Liver (tissue), 8 donors: ENCODE measurements at regions not wholly inside any gene's neighbourhood (a gene's known extent, or its start where the extent isn't known, plus 50 kb on each side); places are given as distances from the start of the nearest gene placed in this dataset.

Experiments used
- DNase-seq: peaks from one replicate; pipeline ENCODE4 v3.0.0-alpha.2; 2017; ENCODE audit warnings: low spot score
- H3K27ac ChIP-seq, 2 donors: one replicate each; pipeline ENCODE4 v1.7.0; 2013; ENCODE audit warnings: inconsistent platforms in 2 of 2, low read length in 2 of 2, control low read depth in 1 of 2, low read depth in 1 of 2, mild to moderate bottlenecking in 1 of 2
- H3K27me3 ChIP-seq, 4 donors: one replicate each; pipeline versions ENCODE4 v1.6.1 to v1.7.0; 2013; ENCODE audit warnings: low read length in 3 of 4, inconsistent platforms in 1 of 4, mild to moderate bottlenecking in 1 of 4, moderate library complexity in 1 of 4; ENCODE audit not compliant: control insufficient read depth in 4 of 4, insufficient read depth in 4 of 4
- H3K36me3 ChIP-seq, 4 donors: one replicate each; pipeline versions ENCODE4 v1.6.1 to v1.7.0; 2013; ENCODE audit warnings: low read length in 3 of 4, mild to moderate bottlenecking in 3 of 4, low read depth in 1 of 4, moderate library complexity in 1 of 4; ENCODE audit not compliant: control insufficient read depth in 4 of 4, insufficient read depth in 3 of 4
- H3K4me1 ChIP-seq, 4 donors: one replicate each; pipeline versions ENCODE4 v1.6.1 to v1.7.0; 2013; ENCODE audit warnings: low read length in 3 of 4, mild to moderate bottlenecking in 3 of 4, moderate library complexity in 1 of 4; ENCODE audit not compliant: control insufficient read depth in 4 of 4, insufficient read depth in 4 of 4
- H3K4me3 ChIP-seq, 3 donors: one replicate each; pipeline versions ENCODE4 v1.6.1 to v1.7.0; 2013; ENCODE audit warnings: low read length in 3 of 3, control low read depth in 1 of 3, low read depth in 1 of 3, mild to moderate bottlenecking in 1 of 3
- H3K9ac ChIP-seq, 2 donors: one replicate each; pipeline ENCODE4 v1.7.0; 2013; ENCODE audit warnings: low read length in 2 of 2, mild to moderate bottlenecking in 2 of 2, moderate library complexity in 2 of 2, control low read depth in 1 of 2, low read depth in 1 of 2
- H3K9me3 ChIP-seq, 4 donors: one replicate each; pipeline versions ENCODE4 v1.6.1 to v1.7.0; 2013; ENCODE audit warnings: low read length in 3 of 4; ENCODE audit not compliant: control insufficient read depth in 4 of 4
- EGR1 ChIP-seq, 2 donors: IDR thresholded peaks; 2 replicates each; pipeline ENCODE4 v1.6.1; 2016 to 2018; ENCODE audit warnings: antibody characterized with exemption in 2 of 2, low read depth in 2 of 2
- FOXA2 ChIP-seq: IDR thresholded peaks from 2 replicates; pipeline ENCODE4 v1.6.1; 2016; ENCODE audit warnings: antibody characterized with exemption
- GABPA ChIP-seq, 2 donors: IDR thresholded peaks in 1 of 2; conservative IDR thresholded peaks in 1 of 2; 2 replicates each; pipeline ENCODE4 v1.6.1; 2016; ENCODE audit warnings: antibody characterized with exemption in 2 of 2, mild to moderate bottlenecking in 1 of 2, moderate library complexity in 1 of 2
- HNF4A ChIP-seq, 2 donors: conservative IDR thresholded peaks; 2 replicates each; pipeline ENCODE4 v1.6.1; 2016; ENCODE audit warnings: antibody characterized with exemption in 2 of 2, mild to moderate bottlenecking in 2 of 2
- HNF4G ChIP-seq: IDR thresholded peaks from 2 replicates; pipeline ENCODE4 v1.6.1; 2016; ENCODE audit warnings: antibody characterized with exemption
- JUND ChIP-seq, 2 donors: IDR thresholded peaks; 2 replicates each; pipeline ENCODE4 v1.6.1; 2016; ENCODE audit warnings: antibody characterized with exemption in 2 of 2
- RXRA ChIP-seq, 2 donors: IDR thresholded peaks; 2 replicates each; pipeline ENCODE4 v1.6.1; 2017 to 2018; ENCODE audit warnings: antibody characterized with exemption in 2 of 2, mild to moderate bottlenecking in 1 of 2
- SP1 ChIP-seq: IDR thresholded peaks from 2 replicates; pipeline ENCODE4 v1.6.1; 2018; ENCODE audit warnings: antibody characterized with exemption, mild to moderate bottlenecking
- TAF1 ChIP-seq: conservative IDR thresholded peaks from 2 replicates; pipeline ENCODE4 v1.6.1; 2016; ENCODE audit warnings: antibody characterized with exemption, mild to moderate bottlenecking
- WGBS: extraction: QIAGEN DNeasy Blood & Tissue Kit; methylation state at CpG from one replicate; pipeline ENCODE4 v1.1.7; 2013; 5-methylcytosine and 5-hydroxymethylcytosine counted together
- TF ChIP-seq, protein P1 (sequence below): IDR thresholded peaks from 2 replicates; pipeline ENCODE4 v1.6.1; 2016; ENCODE audit warnings: antibody characterized with exemption
- TF ChIP-seq, protein P2 (sequence below): fragments of 150-350 bp; IDR thresholded peaks from 2 replicates; pipeline ENCODE4 v1.5.1; 2017; ENCODE audit warnings: improper control_type of control experiment, low read depth, low read length; ENCODE audit not compliant: missing input control
- donor health status: healthy.
- donor health status: healthy.
- donor health status: healthy.
- donor health status: healthy.
- donor health status: healthy.

DNA sequence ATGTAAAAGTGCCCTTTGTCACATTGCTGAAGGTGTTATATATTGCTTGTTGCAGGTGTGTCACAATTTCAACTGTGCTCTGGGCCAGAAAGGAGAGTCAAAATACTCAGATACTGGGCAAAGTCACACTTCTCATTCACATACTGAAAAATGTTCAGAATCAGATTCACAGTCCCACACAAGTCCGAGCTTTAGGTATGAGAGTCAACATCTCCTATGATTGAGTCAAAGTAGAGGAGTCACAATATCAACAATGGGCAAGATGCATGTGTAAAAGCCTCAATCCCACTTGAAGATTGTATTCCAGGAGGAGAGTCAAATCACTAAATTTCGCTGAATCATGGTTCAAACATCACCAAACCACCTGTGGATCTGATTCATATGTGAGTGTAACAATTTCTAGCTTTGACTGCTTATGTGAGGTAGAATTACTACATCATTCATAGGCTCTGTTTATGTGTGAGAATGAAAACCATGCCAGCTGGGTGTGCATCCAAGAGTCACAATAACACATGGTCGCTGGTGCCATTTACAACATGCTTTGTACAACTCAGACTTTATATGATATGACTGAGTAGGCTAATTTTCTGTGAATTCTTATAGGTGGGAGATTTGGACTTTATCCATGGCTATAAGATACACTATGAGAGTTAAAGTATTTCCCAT lies 1039.8 kb upstream of the AMELY start:
- H3K4me3 ChIP-seq: no peak overlapping the region
- no peaks in the 10 kb centered on the region for H3K9me3 ChIP-seq
- H3K4me1 ChIP-seq: no peaks in the 10 kb centered on the region
- H3K9ac ChIP-seq: no peak overlapping the region
- TF ChIP-seq, protein P1, sequence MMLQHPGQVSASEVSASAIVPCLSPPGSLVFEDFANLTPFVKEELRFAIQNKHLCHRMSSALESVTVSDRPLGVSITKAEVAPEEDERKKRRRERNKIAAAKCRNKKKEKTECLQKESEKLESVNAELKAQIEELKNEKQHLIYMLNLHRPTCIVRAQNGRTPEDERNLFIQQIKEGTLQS: no peak
- TF ChIP-seq FOXA2: no peak
- no peak for TF ChIP-seq SP1
- WGBS: 82% methylated on average over 3 of the region's 3 CpGs
- H3K27ac ChIP-seq: no peak overlapping the region
- H3K27me3 ChIP-seq: no peaks in the 10 kb centered on the region
- DNase-seq: no peak
- no peaks in the 10 kb centered on the region for H3K36me3 ChIP-seq

DNA sequence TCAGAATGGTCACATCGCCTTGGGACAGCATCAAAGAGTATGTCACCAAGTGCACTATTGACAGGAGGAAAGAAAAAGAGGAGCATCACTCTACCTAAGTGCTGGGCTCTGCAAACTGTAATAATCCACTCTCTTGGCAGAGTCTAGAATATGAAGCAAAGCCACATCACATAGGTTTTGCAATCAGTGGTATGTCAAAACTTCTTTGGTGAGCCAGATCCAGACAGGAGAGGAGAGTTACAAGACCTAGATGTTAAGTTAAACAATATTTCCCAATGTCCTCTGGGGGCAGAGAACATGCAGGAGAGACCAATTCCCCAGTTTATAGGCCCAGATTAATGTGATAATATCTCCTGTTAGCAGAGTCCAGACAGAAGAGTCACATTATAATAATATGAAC lies 1032.6 kb upstream of the AMELY start:
- H3K27me3 ChIP-seq: no peaks in the 10 kb centered on the region

DNA sequence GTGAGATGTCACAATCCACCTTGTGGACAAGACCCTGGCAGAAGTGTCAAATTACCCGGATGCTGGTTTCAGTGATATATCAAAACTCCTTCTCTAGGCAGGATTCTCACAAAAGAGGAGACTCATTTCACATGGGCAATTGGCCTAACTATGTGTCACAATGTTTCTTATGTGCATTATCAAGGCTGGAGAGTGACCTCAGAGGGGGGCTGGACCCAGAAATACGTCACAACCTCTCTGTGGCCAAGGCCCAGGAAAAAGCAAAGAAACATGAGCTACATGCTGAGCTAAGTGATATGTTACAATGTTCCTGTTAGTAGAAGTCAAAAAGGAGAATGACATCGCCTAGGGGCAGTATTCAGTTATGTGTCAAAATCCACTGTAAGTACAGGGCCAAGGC lies 1031.2 kb upstream of the AMELY start:
- 84% methylated on average over 3 of the region's 3 CpGs for WGBS
- H3K4me3 ChIP-seq: no peak overlapping the region
- H3K36me3 ChIP-seq: no peaks in the 10 kb centered on the region
- no peaks in the 10 kb centered on the region for H3K4me1 ChIP-seq
- H3K9me3 ChIP-seq: no peaks in the 10 kb centered on the region
- TF ChIP-seq HNF4A (conservative IDR thresholded peaks at IDR 0.05) (no peak), TAF1 (no peak), RXRA (IDR thresholded peaks at IDR 0.05) (no peak)
- TF ChIP-seq, protein P2, sequence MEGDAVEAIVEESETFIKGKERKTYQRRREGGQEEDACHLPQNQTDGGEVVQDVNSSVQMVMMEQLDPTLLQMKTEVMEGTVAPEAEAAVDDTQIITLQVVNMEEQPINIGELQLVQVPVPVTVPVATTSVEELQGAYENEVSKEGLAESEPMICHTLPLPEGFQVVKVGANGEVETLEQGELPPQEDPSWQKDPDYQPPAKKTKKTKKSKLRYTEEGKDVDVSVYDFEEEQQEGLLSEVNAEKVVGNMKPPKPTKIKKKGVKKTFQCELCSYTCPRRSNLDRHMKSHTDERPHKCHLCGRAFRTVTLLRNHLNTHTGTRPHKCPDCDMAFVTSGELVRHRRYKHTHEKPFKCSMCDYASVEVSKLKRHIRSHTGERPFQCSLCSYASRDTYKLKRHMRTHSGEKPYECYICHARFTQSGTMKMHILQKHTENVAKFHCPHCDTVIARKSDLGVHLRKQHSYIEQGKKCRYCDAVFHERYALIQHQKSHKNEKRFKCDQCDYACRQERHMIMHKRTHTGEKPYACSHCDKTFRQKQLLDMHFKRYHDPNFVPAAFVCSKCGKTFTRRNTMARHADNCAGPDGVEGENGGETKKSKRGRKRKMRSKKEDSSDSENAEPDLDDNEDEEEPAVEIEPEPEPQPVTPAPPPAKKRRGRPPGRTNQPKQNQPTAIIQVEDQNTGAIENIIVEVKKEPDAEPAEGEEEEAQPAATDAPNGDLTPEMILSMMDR: no peak
- no peak overlapping the region for H3K27ac ChIP-seq
- no peak for DNase-seq
- no peaks in the 10 kb centered on the region for H3K27me3 ChIP-seq
- H3K9ac ChIP-seq: no peak overlapping the region

More for the DNA sequence above, 1032.6 kb upstream of the AMELY start:
- DNase-seq: no peak
- Histone ChIP-seq H3K9ac (no peak overlapping the region), H3K4me3 (no peak overlapping the region), H3K27ac (no peak overlapping the region), H3K36me3 (no peaks in the 10 kb centered on the region), H3K4me1 (no peaks in the 10 kb centered on the region), H3K9me3 (no peaks in the 10 kb centered on the region)
- WGBS: 71% methylated on average over 1 of the region's 1 CpG
- TF ChIP-seq, protein P2: no peak
- no peak for TF ChIP-seq EGR1 (IDR thresholded peaks at IDR 0.05; ENCODE audit: low read depth in 2 of 2)
- TF ChIP-seq, protein P1: no peak
- no peak for TF ChIP-seq HNF4G
- TF ChIP-seq JUND (IDR thresholded peaks at IDR 0.05): no peak
- TF ChIP-seq GABPA (IDR thresholded peaks at IDR 0.05 in 1 of 2, conservative IDR thresholded peaks at IDR 0.05 in 1 of 2): no peak
